Sigmoid colon (tissue), 6 donors: ENCODE measurements at regions not wholly inside any gene's neighbourhood (a gene's known extent, or its start where the extent isn't known, plus 50 kb on each side); places are given as distances from the start of the nearest gene placed in this dataset.

ENCODE experiments used
- DNase-seq: peaks from one replicate; pipeline ENCODE4 v3.0.0-alpha.2; 2019
- H3K27ac ChIP-seq, 4 donors: fragments of 200-600 bp; sonication (generic); one replicate each; pipeline ENCODE4 v1.5.1; 2016 to 2019; ENCODE audit warnings: mild to moderate bottlenecking in 1 of 4
- H3K27me3 ChIP-seq, 3 donors: fragments of 200-600 bp; sonication (generic); one replicate each; pipeline ENCODE4 v1.5.1; 2019; ENCODE audit warnings: mild to moderate bottlenecking in 1 of 3
- H3K36me3 ChIP-seq, 4 donors: fragments of 200-600 bp; sonication (generic); one replicate each; pipeline ENCODE4 v1.5.1; 2016 to 2019
- H3K4me1 ChIP-seq, 4 donors: fragments of 200-600 bp; sonication (generic); one replicate each; pipeline ENCODE4 v1.5.1; 2017 to 2019
- H3K4me3 ChIP-seq, 4 donors: fragments of 200-600 bp; sonication (generic); one replicate each; pipeline ENCODE4 v1.5.1; 2017 to 2019; ENCODE audit warnings: mild to moderate bottlenecking in 2 of 4, moderate library complexity in 1 of 4
- H3K9me3 ChIP-seq, 4 donors: fragments of 200-600 bp in 3 of 4; sonication (generic) in 3 of 4; one replicate each; pipeline versions ENCODE4 v1.5.1 to v1.6.1; 2013 to 2019
- EP300 ChIP-seq, 4 donors: sonication (generic); formaldehyde crosslinking; IDR thresholded peaks; one replicate each; pipeline ENCODE4 v1.6.1; 2017; ENCODE audit warnings: antibody characterized with exemption in 4 of 4
- POLR2A ChIP-seq, 2 donors: fragments of 450-650 bp; IDR thresholded peaks; one replicate each; pipeline ENCODE4 v1.6.1; 2016; ENCODE audit warnings: antibody characterized with exemption in 2 of 2, mild to moderate bottlenecking in 2 of 2, moderate library complexity in 2 of 2
- POLR2AphosphoS5 ChIP-seq, 4 donors: sonication (generic); formaldehyde crosslinking; IDR thresholded peaks; one replicate each; pipeline ENCODE4 v1.6.1; 2017; ENCODE audit warnings: antibody characterized with exemption in 4 of 4
- WGBS, 2 donors: extraction: QIAGEN DNeasy Blood & Tissue Kit; methylation state at CpG; one replicate each; pipeline ENCODE4 v1.1.7; 2013; 5-methylcytosine and 5-hydroxymethylcytosine counted together
- intact Hi-C: fragments of 100-400 bp; cut with DNase I; formaldehyde crosslinking; loops from one replicate; pipeline ENCODE4 v1.15.1; 2023
- TF ChIP-seq, protein P1 (sequence below), 4 experiments: fragments of 450-650 bp in 3 of 4; fragments of 200-600 bp in 1 of 4; IDR thresholded peaks; one replicate each; pipeline ENCODE4 v1.5.1; 2016 to 2019; ENCODE audit warnings: antibody characterized with exemption in 4 of 4, mild to moderate bottlenecking in 3 of 4, moderate library complexity in 2 of 4
- donor health status: healthy with polysubstance abuse.
- donor health status: healthy.

DNA sequence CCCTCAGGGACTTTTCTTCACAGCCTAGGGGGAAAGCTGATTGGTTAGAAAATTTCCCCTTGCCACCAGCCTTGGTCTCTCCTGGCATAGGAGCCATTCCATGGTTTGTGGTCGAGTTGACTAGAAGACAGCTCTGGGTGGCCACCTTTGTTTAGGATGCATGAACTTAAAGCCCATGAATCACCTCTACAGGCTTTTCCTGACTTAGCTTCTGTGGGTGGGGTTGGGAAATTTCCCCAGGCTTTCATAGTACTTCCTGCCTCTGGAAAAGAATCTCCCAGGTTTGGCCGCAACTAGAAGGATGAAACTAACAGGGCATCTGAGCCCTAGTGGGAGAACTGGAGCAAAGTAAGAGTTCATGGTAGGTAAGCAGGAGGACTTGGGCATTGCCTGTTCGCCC is 72.6 kb downstream of the SNRPE start:
- no peak for DNase-seq
- intact Hi-C loops = no loop called here
- Histone ChIP-seq H3K4me3 (no peak overlapping the region), H3K9me3 (no peaks in the 10 kb centered on the region), H3K27me3 (no peaks in the 10 kb centered on the region), H3K36me3 (no peaks in the 10 kb centered on the region), H3K27ac (no peak overlapping the region), H3K4me1 (no peaks in the 10 kb centered on the region)
- WGBS, 2 donors = 75% methylated on average over 3 of the region's 3 CpGs
- TF ChIP-seq, protein P1, sequence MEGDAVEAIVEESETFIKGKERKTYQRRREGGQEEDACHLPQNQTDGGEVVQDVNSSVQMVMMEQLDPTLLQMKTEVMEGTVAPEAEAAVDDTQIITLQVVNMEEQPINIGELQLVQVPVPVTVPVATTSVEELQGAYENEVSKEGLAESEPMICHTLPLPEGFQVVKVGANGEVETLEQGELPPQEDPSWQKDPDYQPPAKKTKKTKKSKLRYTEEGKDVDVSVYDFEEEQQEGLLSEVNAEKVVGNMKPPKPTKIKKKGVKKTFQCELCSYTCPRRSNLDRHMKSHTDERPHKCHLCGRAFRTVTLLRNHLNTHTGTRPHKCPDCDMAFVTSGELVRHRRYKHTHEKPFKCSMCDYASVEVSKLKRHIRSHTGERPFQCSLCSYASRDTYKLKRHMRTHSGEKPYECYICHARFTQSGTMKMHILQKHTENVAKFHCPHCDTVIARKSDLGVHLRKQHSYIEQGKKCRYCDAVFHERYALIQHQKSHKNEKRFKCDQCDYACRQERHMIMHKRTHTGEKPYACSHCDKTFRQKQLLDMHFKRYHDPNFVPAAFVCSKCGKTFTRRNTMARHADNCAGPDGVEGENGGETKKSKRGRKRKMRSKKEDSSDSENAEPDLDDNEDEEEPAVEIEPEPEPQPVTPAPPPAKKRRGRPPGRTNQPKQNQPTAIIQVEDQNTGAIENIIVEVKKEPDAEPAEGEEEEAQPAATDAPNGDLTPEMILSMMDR (IDR thresholded peaks at IDR 0.05) = no peak
- TF ChIP-seq POLR2A (IDR thresholded peaks at IDR 0.05) (no peak), POLR2AphosphoS5 (IDR thresholded peaks at IDR 0.05) (no peak), EP300 (IDR thresholded peaks at IDR 0.05) (no peak)

DNA sequence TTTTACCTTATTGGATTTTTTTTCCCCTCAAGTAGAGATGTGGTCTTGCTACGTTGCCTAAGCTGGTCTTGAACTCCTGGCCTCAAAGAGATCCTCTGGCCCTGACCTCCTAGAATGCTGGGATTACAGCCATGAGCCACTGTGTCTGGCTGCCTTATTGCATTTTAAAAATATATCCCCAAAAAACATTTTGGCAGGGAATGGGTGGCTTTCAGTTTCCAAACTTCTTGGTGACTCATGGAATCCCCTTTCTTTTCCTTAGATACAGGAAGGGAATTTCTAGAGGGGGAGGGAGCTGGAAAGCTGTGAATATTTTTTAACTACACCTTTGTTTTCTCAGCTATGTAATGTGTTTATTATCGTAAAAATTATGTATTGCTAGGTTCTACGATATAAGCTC is 73.3 kb downstream of the SNRPE start:
- intact Hi-C loops = no loop called here
- WGBS, 2 donors = 53 to 75% methylated on average over 3 of the region's 3 CpGs
- no peak for TF ChIP-seq EP300 (IDR thresholded peaks at IDR 0.05)
- TF ChIP-seq, protein P1 (IDR thresholded peaks at IDR 0.05) = no peak
- no peak for TF ChIP-seq POLR2AphosphoS5 (IDR thresholded peaks at IDR 0.05)
- TF ChIP-seq POLR2A (IDR thresholded peaks at IDR 0.05) = no peak

DNA sequence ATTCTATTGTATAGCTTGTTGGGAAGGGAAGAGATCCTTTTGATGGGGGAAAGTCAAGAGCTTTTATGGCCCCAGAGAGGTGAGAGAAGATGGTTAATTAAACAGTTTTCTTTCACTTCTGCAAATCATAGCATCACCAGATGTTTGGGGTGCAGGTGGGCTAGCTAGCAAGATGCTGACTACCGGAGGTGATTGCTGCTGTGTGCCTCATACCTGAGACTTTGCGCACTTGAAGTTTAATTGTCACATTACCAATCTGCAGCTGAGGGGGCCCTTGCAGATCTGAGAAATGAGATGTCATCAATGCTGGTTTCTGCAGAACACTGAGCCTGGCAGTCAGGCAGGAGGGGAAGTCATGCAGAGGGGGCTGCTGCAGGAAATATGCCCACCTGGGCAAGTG is 73.9 kb downstream of the SNRPE start:
- no peak for DNase-seq
- H3K9me3 ChIP-seq = no peaks in the 10 kb centered on the region
- no peak overlapping the region for H3K4me3 ChIP-seq
- no peaks in the 10 kb centered on the region for H3K36me3 ChIP-seq
- H3K27ac ChIP-seq = no peak overlapping the region
- intact Hi-C loops = no loop called here
- 77 to 88% methylated on average over 2 of the region's 2 CpGs for WGBS, 2 donors
- TF ChIP-seq POLR2AphosphoS5 (IDR thresholded peaks at IDR 0.05) = no peak
- TF ChIP-seq EP300 (IDR thresholded peaks at IDR 0.05) = no peak
- TF ChIP-seq POLR2A (IDR thresholded peaks at IDR 0.05) = no peak
- TF ChIP-seq, protein P1 (IDR thresholded peaks at IDR 0.05) = no peak
- H3K4me1 ChIP-seq = no peaks in the 10 kb centered on the region
- no peaks in the 10 kb centered on the region for H3K27me3 ChIP-seq

More for the DNA sequence above, 73.3 kb downstream of the SNRPE start:
- no peaks in the 10 kb centered on the region for H3K27me3 ChIP-seq
- no peaks in the 10 kb centered on the region for H3K36me3 ChIP-seq
- no peaks in the 10 kb centered on the region for H3K9me3 ChIP-seq
- H3K4me3 ChIP-seq = no peak overlapping the region
- no peaks in the 10 kb centered on the region for H3K4me1 ChIP-seq
- no peak for DNase-seq
- no peak overlapping the region for H3K27ac ChIP-seq

DNA sequence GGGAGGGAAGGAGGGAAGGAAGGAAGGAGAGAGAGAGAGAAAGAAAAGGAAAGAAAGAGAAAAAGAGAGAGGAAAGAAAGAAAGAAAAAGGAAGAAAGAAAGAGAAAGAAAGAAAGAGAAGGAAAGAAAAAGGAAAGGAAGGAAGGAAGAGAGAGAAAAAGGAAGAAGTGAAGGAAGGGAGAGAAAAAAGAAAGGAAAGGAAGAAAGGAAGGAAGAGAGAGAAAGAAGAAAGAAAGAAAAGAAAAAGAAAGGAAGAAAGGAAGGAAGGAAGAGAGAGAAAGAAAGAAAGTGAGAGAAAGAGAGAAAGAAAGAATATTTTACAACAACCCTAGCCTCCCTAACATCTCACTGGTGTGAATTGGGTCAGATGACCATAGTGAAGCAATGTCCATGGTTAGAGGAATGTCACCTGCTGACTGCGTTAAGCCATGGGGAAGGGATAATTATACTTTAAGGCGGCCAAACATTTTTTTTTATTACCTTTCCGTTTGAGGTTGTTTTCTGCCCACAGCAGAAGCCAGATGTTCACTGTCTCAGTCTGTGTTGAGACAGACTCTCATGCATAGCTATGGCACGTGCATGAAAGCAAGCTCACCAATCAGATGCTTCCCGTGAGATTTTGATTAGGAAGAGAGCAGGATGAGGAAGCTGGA is 76.4 kb downstream of the SNRPE start:
- no peaks in the 10 kb centered on the region for H3K4me1 ChIP-seq
- DNase-seq = no peak
- intact Hi-C loops = no loop called here
- no peaks in the 10 kb centered on the region for H3K36me3 ChIP-seq
- WGBS, 2 donors = 9 to 29% methylated on average over 5 of the region's 5 CpGs
- H3K27ac ChIP-seq = no peak overlapping the region
- no peaks in the 10 kb centered on the region for H3K27me3 ChIP-seq
- no peak overlapping the region for H3K4me3 ChIP-seq
- no peak for TF ChIP-seq EP300 (IDR thresholded peaks at IDR 0.05)
- TF ChIP-seq, protein P1 (IDR thresholded peaks at IDR 0.05) = no peak
- no peak for TF ChIP-seq POLR2A (IDR thresholded peaks at IDR 0.05)
- TF ChIP-seq POLR2AphosphoS5 (IDR thresholded peaks at IDR 0.05) = no peak
- no peaks in the 10 kb centered on the region for H3K9me3 ChIP-seq
